ENCODE measurements at regions not wholly inside any gene's neighbourhood (a gene's known extent, or its start where the extent isn't known, plus 50 kb on each side); places are given as distances from the start of the nearest gene placed in this dataset.

DNA sequence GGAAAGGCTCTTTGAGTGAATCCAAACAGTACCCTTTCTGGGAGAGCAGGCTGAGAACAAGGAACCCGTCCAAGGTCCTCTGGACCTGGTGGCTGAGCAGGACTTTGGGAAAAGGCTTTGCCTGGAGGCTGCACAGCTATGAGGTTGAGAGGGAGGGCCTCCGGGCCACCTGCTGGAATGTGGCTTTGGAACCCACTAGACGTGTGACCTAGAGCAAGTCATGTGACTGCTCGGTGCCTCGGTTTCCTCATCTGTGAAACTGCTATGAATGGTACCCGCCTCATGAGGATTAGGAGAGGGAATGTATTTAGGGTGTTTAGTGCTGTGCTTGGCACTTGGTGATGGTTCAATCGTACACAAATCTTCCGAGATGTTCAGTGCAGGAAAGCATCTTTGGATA, 50.4 kb downstream of the HAPSTR1 start:
- H3K9me3 ChIP-seq (ENCODE audit: control insufficient read depth, insufficient read depth, low read length) = no peaks in the 10 kb centered on the region
- H3K27ac ChIP-seq (ENCODE audit: low read length) = no peak overlapping the region
- no peak for DNase-seq (ENCODE audit: low read depth, low spot score)
- 0 out of 2 replicates have a peak, but pooled peaks cover 3% of the 10 kb centered on the region for H3K4me1 ChIP-seq (ENCODE audit: control insufficient read depth, insufficient read depth, low read length)
- H3K4me3 ChIP-seq (ENCODE audit: low read length) = no peak overlapping the region
- no peaks in the 10 kb centered on the region for H3K36me3 ChIP-seq (ENCODE audit: control insufficient read depth, insufficient read depth, low read length)
- H3K27me3 ChIP-seq (ENCODE audit: control insufficient read depth, insufficient read depth, low read length) = no peaks in the 10 kb centered on the region
- WGBS (ENCODE audit: insufficient coverage, insufficient read length) = no CpG with 5 or more reads among the region's 8 CpGs

DNA sequence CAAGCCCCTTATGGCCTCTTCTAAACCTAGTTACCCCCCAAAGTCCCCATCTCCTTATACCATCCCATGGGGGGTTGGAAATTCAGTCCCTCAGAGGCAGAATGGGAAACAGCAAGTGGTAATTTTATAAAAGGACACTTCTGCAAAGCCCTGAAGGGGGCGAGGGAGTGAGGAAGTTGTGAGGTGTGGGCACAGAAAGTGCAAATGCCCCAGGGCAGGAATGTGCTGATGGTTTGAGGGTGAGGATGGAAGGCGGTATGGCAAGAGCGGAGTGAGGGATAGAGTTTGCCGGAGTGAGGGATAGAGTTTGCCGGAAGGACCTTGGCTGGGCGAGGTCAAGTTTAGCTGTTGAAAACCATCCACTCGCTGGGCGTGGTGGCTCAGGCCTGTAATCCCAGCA, 52.7 kb downstream of the HAPSTR1 start:
- H3K4me1 ChIP-seq (ENCODE audit: control insufficient read depth, insufficient read depth, low read length) = peaks cover 3% of the 10 kb centered on the region; the same call in 1 of the 2 replicates
- no peaks in the 10 kb centered on the region for H3K9me3 ChIP-seq (ENCODE audit: control insufficient read depth, insufficient read depth, low read length)
- DNase-seq (ENCODE audit: low read depth, low spot score) = no peak
- H3K27ac ChIP-seq (ENCODE audit: low read length) = no peak overlapping the region
- H3K27me3 ChIP-seq (ENCODE audit: control insufficient read depth, insufficient read depth, low read length) = no peaks in the 10 kb centered on the region
- H3K36me3 ChIP-seq (ENCODE audit: control insufficient read depth, insufficient read depth, low read length) = no peaks in the 10 kb centered on the region
- WGBS (ENCODE audit: insufficient coverage, insufficient read length) = no CpG with 5 or more reads among the region's 8 CpGs
- H3K4me3 ChIP-seq (ENCODE audit: low read length) = no peak overlapping the region

DNA sequence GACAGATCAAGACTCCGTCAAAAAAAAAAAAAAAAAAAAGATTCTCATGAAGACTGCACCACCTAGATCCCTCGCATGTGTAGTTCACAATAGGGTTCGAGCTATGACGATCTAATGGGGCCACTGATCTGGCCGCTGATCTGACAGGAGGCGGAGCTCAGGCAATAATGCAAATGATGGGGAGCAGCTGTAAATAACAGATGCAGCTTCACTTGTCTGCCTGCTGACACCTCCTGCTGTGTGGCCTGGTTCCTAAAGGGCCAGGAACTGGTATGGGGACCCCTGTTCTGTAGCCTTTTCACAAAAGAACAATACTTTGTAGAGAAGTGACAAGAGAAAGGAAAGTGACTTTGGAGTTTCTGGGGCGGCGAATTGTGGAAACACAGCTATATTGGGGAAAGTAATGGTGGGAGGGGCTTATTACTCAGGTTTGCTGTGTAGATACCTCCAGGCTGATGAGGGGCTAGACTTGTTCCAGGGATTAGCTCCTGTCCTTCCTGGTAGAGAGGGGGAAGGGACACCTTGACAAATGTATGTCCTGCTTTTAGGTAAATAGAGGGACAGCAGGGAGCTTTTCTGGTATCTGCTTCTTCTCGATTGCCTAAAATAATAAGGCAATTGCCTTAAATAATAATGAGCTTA, 57.1 kb downstream of the HAPSTR1 start:
- WGBS (ENCODE audit: insufficient coverage, insufficient read length) = no CpG with 5 or more reads among the region's 9 CpGs
- no peaks in the 10 kb centered on the region for H3K27me3 ChIP-seq (ENCODE audit: control insufficient read depth, insufficient read depth, low read length)
- H3K4me1 ChIP-seq (ENCODE audit: control insufficient read depth, insufficient read depth, low read length) = peaks cover 3% of the 10 kb centered on the region; the same call in 1 of the 2 replicates
- H3K9me3 ChIP-seq (ENCODE audit: control insufficient read depth, insufficient read depth, low read length) = no peaks in the 10 kb centered on the region
- no peak for DNase-seq (ENCODE audit: low read depth, low spot score)
- no peak overlapping the region for H3K4me3 ChIP-seq (ENCODE audit: low read length)
- H3K36me3 ChIP-seq (ENCODE audit: control insufficient read depth, insufficient read depth, low read length) = no peaks in the 10 kb centered on the region
- no peak overlapping the region for H3K27ac ChIP-seq (ENCODE audit: low read length)

DNA sequence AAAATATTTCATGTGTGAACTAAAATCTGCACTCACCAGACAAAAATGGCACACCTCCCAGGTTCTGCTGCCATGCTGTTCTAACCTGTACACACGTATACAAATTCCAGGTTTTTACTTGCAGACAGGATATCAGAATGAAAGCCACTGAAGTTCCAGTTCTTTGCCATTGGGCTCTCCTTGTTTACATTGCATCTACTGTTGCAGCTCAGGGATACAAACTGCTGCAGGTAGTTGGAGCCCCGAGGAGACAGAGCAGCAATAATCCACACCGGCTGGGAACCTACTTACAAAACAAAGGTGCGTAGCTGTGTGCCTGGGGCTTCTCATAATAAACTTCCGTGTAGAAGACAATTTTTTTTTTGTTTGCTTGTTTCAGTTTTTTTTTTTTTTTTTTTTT, 59.6 kb downstream of the HAPSTR1 start:
- H3K27ac ChIP-seq (ENCODE audit: low read length) = no peak overlapping the region
- no peaks in the 10 kb centered on the region for H3K36me3 ChIP-seq (ENCODE audit: control insufficient read depth, insufficient read depth, low read length)
- H3K4me3 ChIP-seq (ENCODE audit: low read length) = no peak overlapping the region
- no peaks in the 10 kb centered on the region for H3K27me3 ChIP-seq (ENCODE audit: control insufficient read depth, insufficient read depth, low read length)
- WGBS (ENCODE audit: insufficient coverage, insufficient read length) = no CpG with 5 or more reads among the region's 5 CpGs
- H3K4me1 ChIP-seq (ENCODE audit: control insufficient read depth, insufficient read depth, low read length) = peaks cover 5% of the 10 kb centered on the region
- H3K9me3 ChIP-seq (ENCODE audit: control insufficient read depth, insufficient read depth, low read length) = no peaks in the 10 kb centered on the region
- DNase-seq (ENCODE audit: low read depth, low spot score) = no peak

DNA sequence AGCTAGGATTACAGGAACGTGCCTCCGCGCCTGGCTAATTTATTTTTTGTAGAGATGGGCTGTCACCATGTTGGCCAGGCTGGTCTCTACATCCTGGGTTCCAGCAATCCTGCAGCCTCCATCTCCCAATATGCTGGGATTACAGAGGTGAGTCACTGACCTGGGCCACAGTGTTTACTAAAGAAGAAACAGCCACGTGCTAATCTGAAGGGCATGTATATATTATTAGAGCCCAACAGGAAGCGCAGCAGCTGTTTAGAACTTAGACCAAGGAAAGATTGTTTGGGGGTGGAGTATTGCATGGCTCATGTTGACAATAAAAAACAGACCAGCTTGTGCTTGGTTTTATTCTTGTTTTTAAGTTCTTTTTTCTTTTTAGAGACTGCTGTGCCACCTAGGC, 60.2 kb downstream of the HAPSTR1 start:
- Histone ChIP-seq H3K4me3 (ENCODE audit: low read length) (no peak overlapping the region), H3K27ac (ENCODE audit: low read length) (no peak overlapping the region), H3K9me3 (ENCODE audit: control insufficient read depth, insufficient read depth, low read length) (no peaks in the 10 kb centered on the region), H3K4me1 (ENCODE audit: control insufficient read depth, insufficient read depth, low read length) (peaks cover 5% of the 10 kb centered on the region), H3K36me3 (ENCODE audit: control insufficient read depth, insufficient read depth, low read length) (no peaks in the 10 kb centered on the region), H3K27me3 (ENCODE audit: control insufficient read depth, insufficient read depth, low read length) (no peaks in the 10 kb centered on the region)
- WGBS (ENCODE audit: insufficient coverage, insufficient read length) = no CpG with 5 or more reads among the region's 5 CpGs
- no peak for DNase-seq (ENCODE audit: low read depth, low spot score)

DNA sequence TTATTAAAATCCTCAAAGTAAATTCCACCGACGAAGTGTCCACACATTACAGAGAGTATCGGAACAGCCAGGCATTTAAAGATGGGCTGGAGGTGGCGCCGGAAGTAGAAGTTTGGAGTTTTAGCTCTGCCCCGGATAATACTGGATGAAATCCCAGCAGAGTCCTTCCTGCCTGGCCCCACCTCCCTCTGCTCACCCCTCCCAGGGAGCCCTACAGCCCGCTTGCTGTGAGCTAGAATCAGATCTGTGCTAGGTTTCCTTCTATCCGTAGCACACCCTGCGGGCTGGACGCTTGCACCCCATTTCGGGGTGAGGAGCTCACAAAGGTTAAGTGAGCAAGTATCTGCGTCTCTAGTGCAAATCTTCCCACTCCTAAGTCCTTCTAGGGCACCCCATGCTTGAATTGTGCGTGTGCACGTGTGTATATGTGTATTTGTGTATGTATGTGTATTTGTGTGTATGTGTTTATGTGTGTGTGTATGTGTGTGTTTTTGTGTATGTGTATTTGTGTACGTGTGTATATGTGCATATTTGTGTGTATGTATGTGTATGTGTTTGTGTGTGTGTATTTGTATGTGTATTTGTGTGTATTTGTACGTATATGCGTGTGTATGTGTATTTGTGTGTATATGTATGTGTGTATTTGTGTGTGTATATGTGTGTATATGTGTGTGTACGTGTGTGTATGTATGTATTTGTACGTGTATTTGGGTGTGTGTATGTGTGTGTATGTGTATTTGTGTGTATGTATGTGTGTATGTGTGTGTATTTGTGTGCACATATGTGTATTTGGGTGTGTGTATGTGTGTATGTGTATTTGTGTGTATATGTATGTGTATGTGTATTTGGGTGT, 61.4 kb downstream of the HAPSTR1 start:
- no peak overlapping the region for H3K4me3 ChIP-seq (ENCODE audit: low read length)
- WGBS (ENCODE audit: insufficient coverage, insufficient read length) = 100% methylated on average over 2 of the region's 19 CpGs
- no peak overlapping the region for H3K27ac ChIP-seq (ENCODE audit: low read length)
- H3K27me3 ChIP-seq (ENCODE audit: control insufficient read depth, insufficient read depth, low read length) = no peaks in the 10 kb centered on the region
- no peaks in the 10 kb centered on the region for H3K36me3 ChIP-seq (ENCODE audit: control insufficient read depth, insufficient read depth, low read length)
- H3K4me1 ChIP-seq (ENCODE audit: control insufficient read depth, insufficient read depth, low read length) = peaks cover 5% of the 10 kb centered on the region
- no peaks in the 10 kb centered on the region for H3K9me3 ChIP-seq (ENCODE audit: control insufficient read depth, insufficient read depth, low read length)
- DNase-seq (ENCODE audit: low read depth, low spot score) = no peak

DNA sequence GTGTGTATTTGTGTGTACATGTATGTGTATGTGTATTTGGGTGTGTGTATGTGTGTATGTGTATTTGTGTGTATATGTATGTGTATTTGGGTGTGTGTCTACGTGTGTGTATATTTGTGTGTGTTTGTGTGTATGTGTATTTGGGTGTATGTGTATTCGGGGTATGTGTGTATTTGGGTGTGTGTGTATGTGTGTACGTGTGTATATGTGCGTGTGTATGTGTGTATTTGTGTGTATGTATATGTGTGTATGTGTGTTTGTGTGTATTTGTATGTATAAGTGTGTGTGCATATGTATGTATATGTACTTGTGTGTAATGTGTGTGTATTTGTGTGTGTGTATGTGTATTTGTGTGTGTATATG, 62.0 kb downstream of the HAPSTR1 start:
- Histone ChIP-seq H3K27ac (ENCODE audit: low read length) (no peak overlapping the region), H3K4me3 (ENCODE audit: low read length) (no peak overlapping the region), H3K27me3 (ENCODE audit: control insufficient read depth, insufficient read depth, low read length) (no peaks in the 10 kb centered on the region), H3K36me3 (ENCODE audit: control insufficient read depth, insufficient read depth, low read length) (no peaks in the 10 kb centered on the region), H3K4me1 (ENCODE audit: control insufficient read depth, insufficient read depth, low read length) (peaks cover 5% of the 10 kb centered on the region), H3K9me3 (ENCODE audit: control insufficient read depth, insufficient read depth, low read length) (no peaks in the 10 kb centered on the region)
- WGBS (ENCODE audit: insufficient coverage, insufficient read length) = 96% methylated on average over 4 of the region's 4 CpGs
- no peak for DNase-seq (ENCODE audit: low read depth, low spot score)

DNA sequence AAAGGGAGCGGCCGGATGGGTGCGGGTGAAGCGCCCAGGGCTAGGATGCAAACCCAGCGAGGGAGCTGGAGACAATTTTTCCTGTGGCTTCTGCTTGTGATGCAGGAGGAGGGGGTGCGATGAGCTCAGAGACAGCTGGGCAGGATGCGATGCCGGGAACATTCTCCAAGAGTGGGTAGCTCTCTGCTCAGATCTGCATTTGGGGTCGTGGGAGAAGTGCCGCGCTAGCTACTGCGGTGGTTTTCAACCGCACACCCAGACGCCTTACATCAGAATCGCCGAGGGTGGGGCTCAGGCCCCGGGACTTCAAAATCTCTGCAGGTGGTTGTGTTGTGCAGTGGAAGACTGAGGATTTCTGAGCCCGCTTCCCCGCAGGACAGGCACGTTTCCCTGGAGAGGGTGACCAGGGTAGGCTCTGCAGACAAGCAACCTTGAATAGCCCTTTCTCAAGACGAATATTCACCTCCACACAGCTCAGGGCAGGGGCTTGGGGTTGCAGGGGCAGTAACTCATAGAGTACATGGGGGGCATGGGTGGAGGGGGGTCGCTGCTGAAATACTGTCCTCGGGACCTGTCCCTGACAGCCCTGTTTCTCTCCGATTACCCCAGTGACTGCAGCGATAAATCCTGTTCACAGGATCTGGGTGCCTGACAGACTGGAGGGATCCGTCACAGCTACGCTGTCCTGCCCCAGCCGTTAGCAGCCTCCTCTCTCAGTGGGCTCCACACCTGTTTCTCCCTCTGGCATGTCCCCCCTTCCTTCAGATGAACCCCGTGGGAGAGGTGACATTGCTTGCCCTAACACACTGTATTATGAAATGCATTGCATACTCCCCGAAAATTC, 63.3 kb downstream of the HAPSTR1 start:
- Histone ChIP-seq H3K4me3 (ENCODE audit: low read length) (no peak overlapping the region), H3K9me3 (ENCODE audit: control insufficient read depth, insufficient read depth, low read length) (no peaks in the 10 kb centered on the region), H3K36me3 (ENCODE audit: control insufficient read depth, insufficient read depth, low read length) (no peaks in the 10 kb centered on the region), H3K27me3 (ENCODE audit: control insufficient read depth, insufficient read depth, low read length) (no peaks in the 10 kb centered on the region), H3K4me1 (ENCODE audit: control insufficient read depth, insufficient read depth, low read length) (peaks cover 2% of the 10 kb centered on the region; the same call in 1 of the 2 replicates), H3K27ac (ENCODE audit: low read length) (no peak overlapping the region)
- no CpG with 5 or more reads among the region's 30 CpGs for WGBS (ENCODE audit: insufficient coverage, insufficient read length)
- DNase-seq (ENCODE audit: low read depth, low spot score) = no peak

DNA sequence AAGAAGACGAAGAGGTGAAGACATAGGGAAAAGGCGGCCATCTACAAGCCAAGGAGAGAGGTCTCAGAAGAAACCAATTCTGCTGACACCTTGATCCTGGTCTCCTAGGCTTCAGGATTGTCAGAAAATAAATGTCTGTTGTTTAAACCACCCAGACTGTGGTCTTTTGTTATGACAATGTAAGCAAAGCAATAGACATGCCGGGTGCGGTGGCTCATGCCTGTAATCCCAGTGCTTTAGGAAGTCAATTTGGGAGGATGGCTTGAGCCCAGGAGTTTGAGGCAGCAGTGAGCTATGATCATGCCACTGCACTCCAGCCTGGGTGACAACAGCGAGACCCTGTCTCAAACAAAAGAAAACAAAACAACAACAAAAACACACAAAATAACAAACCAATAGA, 64.4 kb downstream of the HAPSTR1 start:
- H3K4me3 ChIP-seq (ENCODE audit: low read length) = no peak overlapping the region
- no peaks in the 10 kb centered on the region for H3K27me3 ChIP-seq (ENCODE audit: control insufficient read depth, insufficient read depth, low read length)
- H3K27ac ChIP-seq (ENCODE audit: low read length) = no peak overlapping the region
- H3K36me3 ChIP-seq (ENCODE audit: control insufficient read depth, insufficient read depth, low read length) = no peaks in the 10 kb centered on the region
- no CpG with 5 or more reads among the region's 5 CpGs for WGBS (ENCODE audit: insufficient coverage, insufficient read length)
- H3K4me1 ChIP-seq (ENCODE audit: control insufficient read depth, insufficient read depth, low read length) = peaks cover 2% of the 10 kb centered on the region; the same call in 1 of the 2 replicates
- H3K9me3 ChIP-seq (ENCODE audit: control insufficient read depth, insufficient read depth, low read length) = no peaks in the 10 kb centered on the region
- DNase-seq (ENCODE audit: low read depth, low spot score) = no peak

DNA sequence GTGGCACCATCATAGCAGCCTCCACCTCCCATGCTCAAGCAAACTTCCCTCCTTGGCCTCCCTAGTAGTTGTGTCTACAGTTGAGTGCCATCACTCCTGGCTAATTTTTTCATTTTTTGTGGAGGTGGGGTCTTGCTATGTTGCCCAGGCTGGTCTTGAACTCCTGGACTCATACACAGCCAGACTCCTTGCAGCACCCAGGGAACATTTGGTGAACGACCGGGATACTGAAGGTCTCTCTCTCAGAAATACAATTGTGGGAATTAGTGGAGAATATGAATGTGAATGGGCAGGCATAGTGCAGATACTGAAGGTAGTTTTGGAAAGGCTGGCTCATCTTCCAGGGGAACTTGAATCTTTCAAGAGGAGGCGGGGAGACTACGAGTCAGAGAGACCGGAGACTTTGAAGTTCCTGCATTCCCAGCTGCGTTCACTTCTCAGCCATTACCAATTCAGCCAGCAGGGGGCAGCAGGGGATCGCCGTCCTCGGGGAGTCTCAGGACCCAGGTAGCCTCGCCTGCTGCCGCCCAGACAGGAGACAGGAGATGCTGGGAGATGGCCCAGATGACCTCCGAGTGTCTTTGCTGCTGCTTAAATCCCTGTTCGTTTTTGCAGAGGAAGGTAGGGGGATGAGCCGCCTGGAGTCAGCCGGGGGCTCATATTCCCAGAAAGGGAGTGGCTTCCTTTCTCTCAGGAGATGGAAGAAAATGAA, 68.6 kb downstream of the HAPSTR1 start:
- no peaks in the 10 kb centered on the region for H3K9me3 ChIP-seq (ENCODE audit: control insufficient read depth, insufficient read depth, low read length)
- no peaks in the 10 kb centered on the region for H3K4me1 ChIP-seq (ENCODE audit: control insufficient read depth, insufficient read depth, low read length)
- H3K4me3 ChIP-seq (ENCODE audit: low read length) = no peak overlapping the region
- DNase-seq (ENCODE audit: low read depth, low spot score) = peak; percentile 84
- H3K27ac ChIP-seq (ENCODE audit: low read length) = no peak overlapping the region
- no CpG with 5 or more reads among the region's 15 CpGs for WGBS (ENCODE audit: insufficient coverage, insufficient read length)
- no peaks in the 10 kb centered on the region for H3K27me3 ChIP-seq (ENCODE audit: control insufficient read depth, insufficient read depth, low read length)
- H3K36me3 ChIP-seq (ENCODE audit: control insufficient read depth, insufficient read depth, low read length) = no peaks in the 10 kb centered on the region
